ENCODE measurements at regions not wholly inside any gene's neighbourhood (a gene's known extent, or its start where the extent isn't known, plus 50 kb on each side); places are given as distances from the start of the nearest gene placed in this dataset.

- Mint-ChIP-seq H3K27me3 (no peaks in the 10 kb centered on the region), H3K4me3 (no peak overlapping the region), H3K36me3 (peaks cover 18% of the 10 kb centered on the region), H3K4me1 (ENCODE audit: low read depth in 2 of 2) (no peaks in the 10 kb centered on the region), H3K27ac (no peak overlapping the region), H3K9me3 (peaks cover 29% of the 10 kb centered on the region)
- DNase-seq (ENCODE audit: low spot score): no peak
- no peak for ATAC-seq
These were observed 1006.8 kb upstream of the SEMA6D start for GRCh38 chr15:46710401-46710960.

GRCh38 chr15:46713045-46713444, 1004.3 kb upstream of the SEMA6D start:
- no peak for DNase-seq (ENCODE audit: low spot score)
- Mint-ChIP-seq H3K27me3 (no peaks in the 10 kb centered on the region), H3K4me3 (no peak overlapping the region), H3K9me3 (peaks cover 25% of the 10 kb centered on the region), H3K27ac (no peak overlapping the region), H3K36me3 (peaks cover 14% of the 10 kb centered on the region), H3K4me1 (ENCODE audit: low read depth in 2 of 2) (no peaks in the 10 kb centered on the region)
- no peak for ATAC-seq

- DNase-seq (ENCODE audit: low spot score): no peak
- Mint-ChIP-seq H3K36me3 (peaks cover 9% of the 10 kb centered on the region), H3K4me1 (ENCODE audit: low read depth in 2 of 2) (no peaks in the 10 kb centered on the region), H3K9me3 (peaks cover 15% of the 10 kb centered on the region), H3K27ac (no peak overlapping the region), H3K27me3 (no peaks in the 10 kb centered on the region), H3K4me3 (no peak overlapping the region)
- no peak for ATAC-seq
These were observed 1002.4 kb upstream of the SEMA6D start for GRCh38 chr15:46714950-46715349.

GRCh38 chr15:46723308-46723707, 994.0 kb upstream of the SEMA6D start:
- ATAC-seq: no peak
- peaks cover 4% of the 10 kb centered on the region for H3K36me3 Mint-ChIP-seq
- H3K4me1 Mint-ChIP-seq (ENCODE audit: low read depth in 2 of 2): no peaks in the 10 kb centered on the region
- no peaks in the 10 kb centered on the region for H3K27me3 Mint-ChIP-seq
- H3K4me3 Mint-ChIP-seq: no peak overlapping the region
- H3K27ac Mint-ChIP-seq: no peak overlapping the region
- no peak for DNase-seq (ENCODE audit: low spot score)
- H3K9me3 Mint-ChIP-seq: peaks cover 15% of the 10 kb centered on the region

- H3K36me3 Mint-ChIP-seq: peaks cover 13% of the 10 kb centered on the region
- no peak for ATAC-seq
- peaks cover 17% of the 10 kb centered on the region for H3K9me3 Mint-ChIP-seq
- no peak for DNase-seq (ENCODE audit: low spot score)
- no peaks in the 10 kb centered on the region for H3K27me3 Mint-ChIP-seq
- no peaks in the 10 kb centered on the region for H3K4me1 Mint-ChIP-seq (ENCODE audit: low read depth in 2 of 2)
- no peak overlapping the region for H3K27ac Mint-ChIP-seq
- no peak overlapping the region for H3K4me3 Mint-ChIP-seq
These were observed 985.2 kb upstream of the SEMA6D start for GRCh38 chr15:46732060-46732459.

- peaks cover 8% of the 10 kb centered on the region for H3K9me3 Mint-ChIP-seq
- no peaks in the 10 kb centered on the region for H3K4me1 Mint-ChIP-seq (ENCODE audit: low read depth in 2 of 2)
- DNase-seq (ENCODE audit: low spot score) (no peak), ATAC-seq (no peak)
- no peaks in the 10 kb centered on the region for H3K27me3 Mint-ChIP-seq
- H3K27ac Mint-ChIP-seq: no peak overlapping the region
- H3K36me3 Mint-ChIP-seq: peaks cover 5% of the 10 kb centered on the region
- H3K4me3 Mint-ChIP-seq: no peak overlapping the region
These were observed 982.2 kb upstream of the SEMA6D start for GRCh38 chr15:46735115-46735514.

- peaks cover 12% of the 10 kb centered on the region for H3K9me3 Mint-ChIP-seq
These were observed 966.0 kb upstream of the SEMA6D start for GRCh38 chr15:46751303-46751702.

GRCh38 chr15:46753946-46754345, 963.4 kb upstream of the SEMA6D start:
- Mint-ChIP-seq H3K4me1 (ENCODE audit: low read depth in 2 of 2) (no peaks in the 10 kb centered on the region), H3K27me3 (no peaks in the 10 kb centered on the region), H3K4me3 (no peak overlapping the region), H3K9me3 (peaks cover 20% of the 10 kb centered on the region), H3K36me3 (peaks cover 21% of the 10 kb centered on the region), H3K27ac (no peak overlapping the region)
- ATAC-seq (no peak), DNase-seq (ENCODE audit: low spot score) (no peak)

More at GRCh38 chr15:46751303-46751702, 966.0 kb upstream of the SEMA6D start:
- no peak overlapping the region for H3K4me3 Mint-ChIP-seq
- DNase-seq (ENCODE audit: low spot score) (no peak), ATAC-seq (no peak)
- H3K4me1 Mint-ChIP-seq (ENCODE audit: low read depth in 2 of 2): no peaks in the 10 kb centered on the region
- no peaks in the 10 kb centered on the region for H3K27me3 Mint-ChIP-seq
- peaks cover 9% of the 10 kb centered on the region for H3K36me3 Mint-ChIP-seq
- H3K27ac Mint-ChIP-seq: no peak overlapping the region

GRCh38 chr15:46763091-46763490, 954.2 kb upstream of the SEMA6D start:
- no peak overlapping the region for H3K27ac Mint-ChIP-seq
- DNase-seq (ENCODE audit: low spot score): no peak
- H3K9me3 Mint-ChIP-seq: peaks cover 11% of the 10 kb centered on the region
- H3K36me3 Mint-ChIP-seq: peaks cover 4% of the 10 kb centered on the region
- ATAC-seq: no peak
- H3K4me1 Mint-ChIP-seq (ENCODE audit: low read depth in 2 of 2): no peaks in the 10 kb centered on the region
- no peaks in the 10 kb centered on the region for H3K27me3 Mint-ChIP-seq
- H3K4me3 Mint-ChIP-seq: no peak overlapping the region

- peaks cover 7% of the 10 kb centered on the region for H3K36me3 Mint-ChIP-seq
- H3K4me1 Mint-ChIP-seq (ENCODE audit: low read depth in 2 of 2): no peaks in the 10 kb centered on the region
- H3K9me3 Mint-ChIP-seq: peaks cover 19% of the 10 kb centered on the region
- DNase-seq (ENCODE audit: low spot score): no peak
- H3K4me3 Mint-ChIP-seq: no peak overlapping the region
- H3K27me3 Mint-ChIP-seq: no peaks in the 10 kb centered on the region
- no peak for ATAC-seq
- no peak overlapping the region for H3K27ac Mint-ChIP-seq
These were observed 952.5 kb upstream of the SEMA6D start for GRCh38 chr15:46764851-46765250.

GRCh38 chr15:46766021-46766420, 951.3 kb upstream of the SEMA6D start:
- Mint-ChIP-seq H3K36me3 (peaks cover 7% of the 10 kb centered on the region), H3K4me3 (no peak overlapping the region), H3K9me3 (peaks cover 17% of the 10 kb centered on the region), H3K27ac (no peak overlapping the region), H3K4me1 (ENCODE audit: low read depth in 2 of 2) (no peaks in the 10 kb centered on the region), H3K27me3 (no peaks in the 10 kb centered on the region)
- ATAC-seq: no peak
- no peak for DNase-seq (ENCODE audit: low spot score)

- H3K36me3 Mint-ChIP-seq: peaks cover 7% of the 10 kb centered on the region
- no peak overlapping the region for H3K4me3 Mint-ChIP-seq
- no peaks in the 10 kb centered on the region for H3K4me1 Mint-ChIP-seq (ENCODE audit: low read depth in 2 of 2)
- H3K9me3 Mint-ChIP-seq: peaks cover 14% of the 10 kb centered on the region
- no peak for DNase-seq (ENCODE audit: low spot score)
- no peak for ATAC-seq
- H3K27ac Mint-ChIP-seq: no peak overlapping the region
- no peaks in the 10 kb centered on the region for H3K27me3 Mint-ChIP-seq
These were observed 949.0 kb upstream of the SEMA6D start for GRCh38 chr15:46768287-46768686.

- Mint-ChIP-seq H3K27ac (no peak overlapping the region), H3K4me1 (ENCODE audit: low read depth in 2 of 2) (no peaks in the 10 kb centered on the region), H3K27me3 (no peaks in the 10 kb centered on the region), H3K9me3 (peaks cover 17% of the 10 kb centered on the region), H3K36me3 (peaks cover 7% of the 10 kb centered on the region), H3K4me3 (no peak overlapping the region)
- DNase-seq (ENCODE audit: low spot score) (no peak), ATAC-seq (no peak)
These were observed 944.3 kb upstream of the SEMA6D start for GRCh38 chr15:46773016-46773415.

- Mint-ChIP-seq H3K36me3 (peaks cover 4% of the 10 kb centered on the region), H3K27me3 (no peaks in the 10 kb centered on the region), H3K4me3 (no peak overlapping the region), H3K9me3 (peaks cover 38% of the 10 kb centered on the region), H3K27ac (no peak overlapping the region), H3K4me1 (ENCODE audit: low read depth in 2 of 2) (no peaks in the 10 kb centered on the region)
- no peak for ATAC-seq
- no peak for DNase-seq (ENCODE audit: low spot score)
These were observed 938.4 kb upstream of the SEMA6D start for GRCh38 chr15:46778876-46779275.

GRCh38 chr15:46786590-46787285, 930.6 kb upstream of the SEMA6D start:
- H3K4me3 Mint-ChIP-seq: no peak overlapping the region
- H3K9me3 Mint-ChIP-seq: peaks cover 25% of the 10 kb centered on the region
- H3K27ac Mint-ChIP-seq: no peak overlapping the region
- no peak for DNase-seq (ENCODE audit: low spot score)
- H3K4me1 Mint-ChIP-seq (ENCODE audit: low read depth in 2 of 2): no peaks in the 10 kb centered on the region
- no peak for ATAC-seq
- H3K36me3 Mint-ChIP-seq: peaks cover 4% of the 10 kb centered on the region
- no peaks in the 10 kb centered on the region for H3K27me3 Mint-ChIP-seq
